HUDEP-2 (cell line): ENCODE measurements at regions not wholly inside any gene's neighbourhood (a gene's known extent, or its start where the extent isn't known, plus 50 kb on each side); places are given as distances from the start of the nearest gene placed in this dataset.
"Not testable (repeated sequence)": the region's sequence is repeated elsewhere in the genome, so short reads cannot be mapped to it uniquely, and the experiment has no call there.

ENCODE experiments used
- DNase-seq, 76 experiments: peaks; one replicate each; lab custom pipeline; 2025; ENCODE audit not compliant: unreplicated experiment in 76 of 76; lab: John Stamatoyannopoulos, UW

DNA sequence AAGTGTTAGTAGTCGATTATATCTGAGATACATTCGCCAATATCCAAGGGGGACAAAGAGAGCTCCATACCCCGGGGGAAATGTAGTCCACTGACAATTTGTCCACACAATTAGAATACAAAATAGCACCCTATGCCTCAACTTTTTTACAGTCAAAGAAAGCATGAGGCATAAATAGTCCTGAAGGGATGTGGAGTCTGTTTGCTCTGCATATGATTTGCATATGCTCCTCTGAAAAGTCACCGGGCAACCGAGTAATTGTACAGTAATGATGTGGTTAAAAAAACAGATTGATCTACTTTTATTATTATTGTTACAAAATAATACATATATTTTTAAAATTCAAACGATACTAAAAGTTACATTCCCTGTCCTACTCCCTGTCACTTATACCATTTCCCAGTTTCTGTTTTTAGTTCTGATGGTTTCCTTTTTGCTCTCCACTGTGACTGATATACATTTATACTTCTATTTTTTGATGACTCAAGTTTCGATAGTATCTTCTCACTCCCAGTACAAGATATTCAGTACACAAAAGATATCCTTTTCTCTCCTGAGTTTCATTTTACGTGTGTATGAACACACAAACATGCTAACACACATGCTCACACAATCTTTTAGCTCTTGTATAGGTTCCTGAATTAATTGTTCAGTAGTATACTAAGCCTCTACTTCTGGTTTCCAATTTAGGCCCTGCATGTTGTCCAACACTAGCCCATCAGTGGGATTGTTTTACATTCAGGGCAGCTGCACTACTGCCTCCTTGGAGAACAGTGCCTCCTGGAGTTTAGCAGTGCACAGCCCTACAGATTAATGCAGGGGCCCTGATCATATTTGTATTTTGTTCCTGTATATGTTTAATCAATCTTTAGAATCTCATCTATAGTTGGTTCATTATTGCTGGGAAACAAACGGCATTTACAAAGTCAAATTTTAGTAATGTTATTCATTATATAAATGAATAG is 130.9 kb downstream of the TES start:
- peak in 3 of 76 experiments; percentile 1 to 7 (median 6) for DNase-seq

DNA sequence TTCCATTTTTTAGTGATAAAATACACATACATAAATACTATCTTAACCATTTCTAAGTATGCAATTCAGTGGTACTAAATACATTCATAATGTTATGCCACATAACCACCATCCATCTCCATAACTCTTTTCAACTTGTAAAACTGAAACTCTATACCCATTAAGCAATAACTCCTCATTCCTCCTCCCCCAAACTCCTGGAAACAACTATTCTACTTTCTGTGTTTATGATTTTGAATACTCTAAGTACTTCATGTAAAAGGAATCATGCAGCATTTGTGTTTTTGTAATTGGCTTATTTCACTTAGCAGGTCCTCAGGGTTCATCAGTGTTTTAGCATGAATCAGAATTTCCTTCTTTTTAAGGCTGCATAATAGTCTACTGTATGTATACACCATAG is 131.8 kb downstream of the TES start:
- DNase-seq, result no peak

DNA sequence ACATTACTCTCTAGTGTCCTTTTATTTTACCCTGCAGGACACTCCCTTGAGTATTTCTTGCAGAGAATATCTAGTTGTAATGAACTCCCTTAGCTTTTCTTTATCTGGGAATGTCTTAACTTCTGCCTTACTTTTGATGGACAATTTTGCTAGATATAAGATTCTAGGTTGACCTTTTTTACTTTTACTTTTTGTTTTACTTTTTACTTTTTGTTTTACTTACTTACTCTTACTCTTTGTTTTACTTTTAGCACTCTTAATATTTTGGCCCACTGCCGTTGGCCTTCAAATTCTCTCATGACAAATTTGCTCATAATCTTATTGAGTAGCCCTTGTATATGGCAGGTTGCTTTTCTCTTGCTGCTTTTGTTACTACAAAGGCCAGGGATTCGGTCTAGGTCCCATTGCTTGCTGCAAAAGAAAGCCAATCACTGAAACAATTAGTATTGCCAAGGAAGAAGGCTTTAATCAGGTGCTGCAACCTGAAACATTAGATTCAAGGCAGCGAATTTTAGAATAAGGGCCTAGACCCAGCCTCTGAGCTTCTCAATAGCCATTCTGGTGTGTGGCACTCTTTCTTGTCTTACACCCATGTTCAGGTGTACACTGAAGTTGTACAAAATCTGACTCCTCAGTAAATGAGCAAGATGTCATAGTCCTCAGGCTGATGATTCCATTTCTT is 137.0 kb downstream of the TES start:
- DNase-seq, result no peak

DNA sequence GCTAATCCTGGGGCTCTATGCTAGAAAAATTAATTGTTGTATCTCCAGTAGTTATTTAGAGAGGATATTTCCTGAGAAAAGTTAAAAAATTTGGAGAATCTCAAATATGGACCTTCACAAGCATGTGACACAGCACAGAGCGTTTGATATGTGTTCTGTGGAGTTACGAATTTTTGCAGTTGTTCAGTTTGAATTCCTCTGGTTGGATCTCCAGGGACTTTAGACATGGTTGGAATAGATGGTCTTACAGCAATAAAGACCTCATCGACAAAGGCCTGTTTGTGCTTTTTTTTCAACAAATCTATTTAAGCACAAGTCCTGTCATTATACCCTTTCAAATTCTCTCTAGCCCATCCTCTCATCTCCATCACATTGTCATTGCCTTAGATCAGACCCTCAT is 138.0 kb downstream of the TES start:
- no peak for DNase-seq

DNA sequence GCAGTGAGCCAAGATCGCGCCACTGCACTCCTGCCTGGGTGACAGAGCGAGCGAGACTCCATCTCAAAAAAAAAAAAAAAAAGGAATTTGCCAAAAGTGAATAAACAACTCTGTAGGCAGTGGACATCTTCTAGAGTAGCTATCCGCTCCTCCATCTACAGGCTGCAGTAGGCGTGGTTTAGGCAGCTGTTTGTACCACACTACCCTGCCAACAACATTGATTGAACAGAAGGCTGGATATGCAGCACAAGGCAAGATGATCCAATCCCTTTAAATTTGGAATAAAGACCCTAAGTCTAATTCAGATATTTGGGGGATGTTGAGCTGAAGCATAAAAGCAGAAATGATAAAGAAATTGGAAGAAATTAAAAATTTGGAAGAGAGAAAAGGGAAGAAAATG is 141.6 kb downstream of the TES start:
- no peak for DNase-seq

DNA sequence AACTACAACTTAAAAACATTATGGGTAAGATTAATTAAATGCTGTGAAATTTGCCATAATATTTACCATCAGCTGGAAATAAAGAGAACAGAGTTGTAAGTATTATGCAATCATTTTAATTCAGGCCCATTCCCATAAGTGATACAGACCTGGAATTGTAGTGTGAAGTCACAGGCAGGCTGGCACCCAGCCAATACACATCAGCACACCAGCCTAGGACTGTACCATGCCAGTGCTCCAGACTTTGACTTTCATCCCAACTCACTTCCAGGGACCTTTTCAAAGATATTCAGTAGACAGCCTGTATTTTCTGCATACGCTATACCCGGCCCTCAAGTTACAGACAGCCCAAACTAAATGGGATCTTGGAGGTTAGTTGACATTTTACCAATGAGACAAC is 143.3 kb downstream of the TES start:
- no peak for DNase-seq

DNA sequence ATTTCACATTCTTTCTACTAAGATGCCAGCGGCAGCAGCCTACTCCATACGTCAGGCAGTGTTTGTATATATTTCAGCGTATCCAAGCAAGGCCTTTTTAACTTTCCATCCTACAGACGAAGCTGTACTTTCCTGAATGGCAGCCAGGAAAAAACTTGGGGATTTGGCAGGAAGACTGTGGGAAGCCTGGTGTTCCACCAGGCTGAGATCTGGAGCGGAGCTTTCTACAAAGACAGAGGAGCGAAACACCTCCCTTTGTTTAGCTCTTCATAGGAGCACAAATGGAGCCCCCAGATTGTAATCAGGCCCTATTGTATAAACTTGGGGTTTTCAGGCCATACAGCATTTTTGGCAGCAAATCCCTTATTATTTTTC is 143.8 kb downstream of the TES start:
- DNase-seq, result no peak

DNA sequence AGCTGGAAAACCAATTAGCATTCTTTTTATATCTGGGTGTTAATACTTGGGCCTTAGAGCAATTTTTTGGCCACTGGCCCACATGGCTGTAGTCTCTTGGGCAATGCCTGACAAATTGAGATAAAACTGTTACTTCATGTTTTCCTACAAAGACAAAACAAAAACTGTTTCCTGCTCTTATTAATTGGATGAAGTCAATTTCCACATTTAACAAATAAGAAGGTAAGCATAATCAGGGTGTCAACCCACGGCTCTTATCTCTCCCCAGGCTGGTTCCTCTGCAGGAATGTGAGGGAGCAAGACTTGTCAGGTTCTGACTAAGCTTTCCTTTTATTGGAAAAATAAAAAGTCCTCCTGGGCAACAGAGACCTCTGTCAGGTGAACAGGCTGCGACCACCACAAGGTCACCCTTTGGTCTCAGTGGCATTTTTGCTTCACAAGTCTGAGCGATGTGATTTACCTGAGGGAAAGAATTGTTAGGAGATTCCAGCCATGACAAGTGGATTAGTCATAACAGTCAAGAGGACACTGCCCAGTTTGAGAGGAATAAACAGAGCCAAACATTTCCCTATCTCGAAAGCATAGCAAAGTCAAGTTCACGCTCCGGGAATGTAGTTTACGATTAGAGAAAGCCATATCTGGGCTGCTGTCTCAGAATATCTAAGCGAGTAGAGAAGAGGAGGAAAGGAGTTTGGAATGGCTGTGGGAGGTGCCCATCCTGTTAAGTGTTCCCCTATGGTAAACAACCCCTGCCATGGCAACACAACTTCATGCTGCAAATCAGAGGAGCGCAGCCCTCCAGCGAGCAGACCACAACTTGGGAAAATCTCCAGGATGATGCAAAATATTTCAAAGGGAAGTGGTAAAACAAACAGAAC is 144.4 kb downstream of the TES start:
- peak in 1 of 76 experiments; percentile 2 for DNase-seq

DNA sequence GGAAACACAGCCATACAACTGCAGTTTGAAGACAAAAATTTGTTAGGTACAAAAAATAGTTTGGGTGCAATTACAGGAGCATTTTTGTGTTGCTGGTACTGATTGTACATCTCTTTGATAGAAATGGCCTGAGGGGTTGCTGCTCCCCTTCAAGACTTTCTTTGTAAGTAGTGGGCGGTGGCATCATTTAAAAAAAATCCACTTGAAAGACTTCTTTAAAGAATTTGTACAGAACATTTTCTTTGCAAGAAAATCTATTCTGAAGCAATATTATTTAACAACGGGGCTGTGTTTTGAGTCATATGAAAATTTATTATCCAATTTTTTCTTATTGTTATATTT is 144.1 kb upstream of the CAV2 start:
- no peak for DNase-seq

DNA sequence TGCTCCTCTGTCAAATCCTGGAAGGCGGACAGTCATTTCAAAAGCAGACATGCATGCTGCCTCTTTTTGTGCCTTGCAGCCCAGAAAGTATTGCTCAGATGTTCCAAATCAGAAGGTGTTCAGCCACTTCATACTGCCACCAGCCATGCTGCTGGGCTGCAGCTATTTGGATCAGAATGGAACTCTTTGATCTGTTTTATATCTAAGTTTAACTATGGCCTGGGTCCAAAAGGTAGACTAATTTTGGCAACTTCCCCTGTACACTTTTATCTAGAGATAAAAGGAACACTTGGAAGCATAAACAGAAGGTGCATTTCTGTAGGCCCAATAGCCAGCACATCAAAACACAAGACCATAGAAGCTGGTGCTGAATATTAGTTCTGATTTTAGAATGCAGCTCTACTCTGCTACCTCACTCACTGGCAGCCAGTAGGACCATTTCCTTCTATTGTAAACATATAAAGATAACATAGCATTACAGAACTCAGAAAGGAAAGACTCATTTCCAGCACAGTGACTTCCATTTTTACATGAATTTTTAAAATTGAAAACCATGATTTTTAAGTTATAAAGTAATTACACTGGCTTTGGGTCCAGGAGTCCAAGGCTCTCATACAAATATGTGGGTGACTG is 143.1 kb upstream of the CAV2 start:
- no peak for DNase-seq

DNA sequence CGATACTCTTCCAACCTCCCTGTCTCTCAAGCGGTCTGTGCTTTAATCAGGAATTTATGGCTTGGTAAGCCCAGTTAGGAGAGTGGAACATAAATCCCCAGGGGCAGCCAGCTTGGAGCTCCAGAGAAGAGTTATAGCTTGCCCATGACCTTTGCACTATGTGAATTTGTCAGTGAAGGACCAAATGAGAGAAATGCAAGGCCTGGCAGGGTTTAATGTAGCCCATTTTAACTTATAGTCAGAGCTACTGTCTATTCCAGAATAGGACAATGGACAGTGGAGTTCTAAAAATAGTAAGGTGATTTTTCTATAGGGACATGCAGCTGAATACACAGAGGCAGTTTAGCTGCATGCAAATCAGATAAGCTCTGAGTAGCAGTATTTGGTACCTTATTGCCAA is 142.6 kb upstream of the CAV2 start:
- no peak for DNase-seq

DNA sequence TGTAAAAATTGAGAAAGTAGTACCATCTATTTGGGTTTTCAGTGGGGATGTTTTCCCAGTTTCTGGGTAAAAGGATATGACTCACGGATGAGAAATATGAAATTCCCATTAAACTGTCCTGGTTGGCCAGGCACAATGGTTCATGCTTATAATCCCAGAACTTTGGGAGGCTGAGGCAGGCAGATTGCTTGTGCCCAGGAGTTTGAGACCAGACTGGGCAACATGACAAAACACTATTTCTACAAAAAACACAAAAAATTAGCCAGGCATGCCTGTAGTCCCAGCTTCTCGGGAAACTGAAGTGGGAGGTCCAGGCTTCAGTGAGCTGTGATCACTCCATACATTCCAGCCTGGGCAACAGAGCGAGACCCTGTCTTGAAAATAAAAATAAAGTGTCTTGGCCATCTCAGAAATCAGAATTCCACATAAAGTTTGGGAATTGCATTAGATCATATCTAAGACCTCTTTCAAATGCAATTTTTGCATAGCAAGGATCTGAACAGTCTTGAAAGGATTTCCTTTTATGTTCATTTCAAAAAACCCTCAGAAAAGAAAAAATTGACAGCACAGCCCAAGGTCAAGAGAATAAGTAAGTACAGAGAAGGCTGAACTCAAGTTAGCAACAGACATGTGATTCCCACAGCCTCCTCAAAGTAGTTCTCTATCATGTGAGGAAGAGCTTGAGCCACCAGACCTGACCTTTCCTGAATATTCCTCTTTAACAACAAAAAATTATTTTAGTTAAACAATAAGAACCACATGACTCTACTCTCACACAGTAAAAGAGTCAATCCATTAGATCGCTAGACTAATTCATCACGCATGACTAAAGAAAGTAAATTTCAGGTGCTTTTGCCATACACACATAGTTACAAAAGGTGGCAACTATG is 141.5 kb upstream of the CAV2 start:
- DNase-seq, result no peak

DNA sequence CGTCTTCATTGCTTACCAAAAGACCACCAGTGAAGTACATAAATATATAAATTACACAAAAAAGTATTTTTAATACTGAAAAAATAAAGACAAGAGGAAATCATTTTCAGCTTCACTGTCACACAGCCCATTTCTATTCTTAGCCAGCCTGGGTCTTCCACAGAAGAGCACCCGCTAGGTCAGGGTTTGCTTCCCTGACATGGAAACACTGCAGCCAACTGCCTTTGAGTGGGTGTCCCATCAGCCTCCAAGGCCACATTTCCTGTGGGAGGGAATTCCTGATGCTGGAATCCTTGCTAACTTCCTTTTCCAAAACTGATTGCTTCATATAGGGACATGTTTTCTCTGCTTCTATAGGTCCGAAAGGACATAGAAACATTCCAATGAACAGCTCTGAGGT is 137.8 kb upstream of the CAV2 start:
- DNase-seq, result no peak

DNA sequence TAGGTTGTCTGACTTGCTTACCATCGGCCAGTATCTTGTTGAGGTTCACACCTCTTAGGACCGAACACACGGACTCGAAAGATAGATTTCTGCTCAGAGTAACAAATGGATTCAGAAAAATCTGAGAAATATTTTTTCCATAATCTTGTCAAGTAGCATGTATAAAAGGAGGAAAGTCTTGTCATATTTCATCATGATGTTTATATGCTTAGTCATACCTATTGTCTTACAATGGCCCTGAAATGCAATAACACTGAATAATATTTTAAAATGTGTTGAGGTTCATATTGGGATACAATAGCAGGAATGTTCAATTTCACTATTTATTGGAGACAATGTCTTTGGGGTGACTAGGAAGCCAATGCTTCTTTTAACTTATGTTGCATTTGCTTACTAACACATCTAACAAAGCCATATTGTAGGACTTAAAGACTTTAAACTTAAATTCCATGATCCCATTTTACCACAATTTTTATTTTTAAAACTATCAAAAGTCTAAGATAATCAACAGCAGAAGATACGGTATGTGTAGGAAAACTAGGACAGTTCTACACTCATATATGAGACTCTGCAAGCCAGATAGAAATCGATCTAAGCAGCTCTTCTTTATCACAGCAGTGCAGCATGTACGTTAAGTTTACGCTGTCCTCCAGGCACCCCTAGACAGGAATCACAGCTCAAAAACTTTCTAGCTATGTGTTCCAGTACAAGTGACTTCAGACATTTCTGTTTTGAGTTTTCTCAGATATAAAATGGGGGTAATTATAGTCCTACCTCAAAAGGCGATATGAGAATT is 135.7 kb upstream of the CAV2 start:
- no peak for DNase-seq

DNA sequence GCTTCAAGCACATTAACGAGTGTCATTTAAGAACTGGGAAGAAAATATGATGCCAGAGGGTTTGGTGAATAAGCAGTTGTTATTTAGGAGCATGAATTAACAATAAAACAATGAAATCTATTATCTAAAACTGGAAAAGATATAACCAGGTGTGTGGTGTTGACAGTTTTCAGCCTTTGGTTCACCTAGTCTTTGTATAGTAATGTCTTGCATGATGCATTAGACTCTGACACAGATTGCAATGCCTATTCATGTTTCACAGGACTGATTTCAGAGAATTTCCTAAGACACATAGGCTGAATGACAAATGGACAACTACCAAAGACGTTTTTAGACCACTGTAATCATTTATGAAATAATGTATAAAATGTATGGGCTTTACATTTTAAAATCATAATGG is 135.1 kb upstream of the CAV2 start:
- no peak for DNase-seq

DNA sequence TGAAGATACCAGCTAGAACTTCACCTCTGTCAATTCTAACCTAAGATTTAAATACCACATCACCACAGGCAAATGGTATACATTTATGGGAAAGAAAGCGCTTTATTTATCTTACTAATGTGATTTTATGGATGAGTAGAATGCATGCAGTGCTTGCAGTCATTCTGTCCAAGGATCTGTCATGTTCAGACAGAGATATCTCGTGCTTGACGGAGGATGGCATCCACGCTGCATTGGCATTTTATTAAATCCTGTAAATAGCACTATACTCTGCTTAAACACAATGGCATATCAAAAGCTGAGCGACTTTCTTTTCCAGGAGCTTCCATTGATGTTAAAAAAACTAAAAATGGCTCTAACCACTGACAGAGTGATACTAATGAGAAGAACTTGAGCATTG is 133.7 kb upstream of the CAV2 start:
- DNase-seq, result no peak

DNA sequence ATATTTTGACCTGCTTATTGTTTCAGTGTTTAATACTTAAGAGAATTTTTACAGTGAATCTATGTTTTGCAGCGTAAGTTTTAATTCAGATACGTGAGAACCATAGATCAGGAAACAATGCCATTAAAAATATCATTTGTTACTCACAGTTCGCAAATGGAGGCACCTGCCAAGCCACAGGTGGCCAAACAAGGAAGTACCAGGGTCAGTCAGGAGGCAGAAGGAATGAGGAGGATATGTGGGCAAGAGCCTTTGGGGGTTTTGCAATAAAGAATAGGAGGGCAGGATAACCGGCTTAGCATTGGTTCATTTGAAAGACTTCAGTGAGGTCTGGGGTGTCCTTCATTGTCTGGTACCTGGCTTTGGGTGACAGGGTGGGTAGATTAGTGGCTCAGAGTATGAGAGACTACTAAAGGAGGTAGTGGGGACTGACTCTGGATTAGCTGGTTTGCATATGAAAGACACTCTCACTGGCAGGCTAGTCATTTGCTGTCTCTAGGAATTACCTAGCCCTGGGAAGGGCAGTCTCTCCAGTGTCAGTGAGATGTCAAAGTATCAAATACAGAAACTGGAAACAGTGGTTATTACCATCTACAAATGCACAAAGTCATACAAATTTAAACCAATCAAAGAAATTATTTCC is 132.2 kb upstream of the CAV2 start:
- DNase-seq, result no peak

DNA sequence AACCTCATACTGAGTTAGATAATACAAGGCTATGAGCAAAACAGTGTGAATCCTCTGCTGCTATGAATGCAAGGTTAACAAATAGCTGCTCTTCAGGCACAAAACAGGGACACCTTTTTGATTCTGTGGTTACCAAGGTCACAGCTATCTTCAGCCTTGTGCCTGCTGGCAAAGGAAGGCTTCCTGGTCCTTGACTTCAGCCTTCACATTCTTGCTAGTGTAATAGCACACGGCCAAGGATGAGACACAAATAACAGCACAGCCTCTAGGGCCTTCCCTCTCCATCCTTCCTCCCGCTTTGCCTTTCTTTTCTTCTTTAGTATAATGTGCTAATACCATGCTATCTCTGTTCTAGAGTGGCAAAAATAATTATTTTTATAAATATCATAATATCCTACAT is 130.6 kb upstream of the CAV2 start:
- no peak for DNase-seq

DNA sequence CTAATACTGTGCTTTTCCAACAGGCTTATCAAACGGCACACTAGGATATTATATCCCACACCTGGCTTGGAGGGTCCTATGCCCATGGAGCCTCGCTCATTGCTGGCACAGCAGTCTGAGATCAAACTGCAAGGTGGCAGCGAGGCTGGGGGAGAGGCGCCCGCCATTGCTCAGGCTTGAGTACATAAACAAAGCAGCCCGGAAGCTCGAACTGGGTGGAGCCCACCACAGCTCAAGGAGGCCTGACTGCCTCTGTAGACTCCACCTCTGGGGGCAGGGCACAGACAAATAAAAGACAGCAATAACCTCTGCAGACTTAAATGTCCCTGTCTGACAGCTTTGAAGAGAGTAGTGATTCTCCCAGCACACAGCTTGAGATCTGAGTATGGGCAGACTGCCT is 128.0 kb upstream of the CAV2 start:
- not testable (repeated sequence) for DNase-seq
